Endothelial cell of umbilical vein (primary cell): ENCODE measurements at regions not wholly inside any gene's neighbourhood (a gene's known extent, or its start where the extent isn't known, plus 50 kb on each side); places are given as distances from the start of the nearest gene placed in this dataset.

ENCODE experiments used
- BruUV-seq: library from RNA; stranded (reverse); fragments of 400-500 nt; replicated peaks from 2 replicates; lab custom pipeline; 2021; lab: Mats Ljungman, UMichigan
- CTCF ChIA-PET: fragments of 300-600, 350-600 bp; sonication (Branson Sonifier 250); formaldehyde crosslinking; loops from one replicate; lab custom pipeline; 2021; ENCODE audit warnings: antibody characterized with exemption, inconsistent platforms; lab: Charles Lee
- POLR2A ChIA-PET: fragments of 300-600, 350-600 bp; sonication (Branson Sonifier 250); formaldehyde crosslinking; loops from one replicate; lab custom pipeline; 2021; ENCODE audit warnings: antibody characterized with exemption, inconsistent platforms; lab: Charles Lee
- DNase-seq: peaks from one replicate; pipeline ENCODE4 v3.0.0-alpha.2; 2011; ENCODE audit warnings: low read depth, low spot score
- FAIRE-seq: peaks from 2 replicates; lab custom pipeline; 2011; peaks lifted over from hg19 to GRCh38; lab: Jason Lieb, UNC
- H2AFZ ChIP-seq: 2 replicates; pipeline ENCODE4 v1.6.0; 2012; ENCODE audit warnings: low read depth, low read length, control low read depth, inconsistent platforms
- H3K27ac ChIP-seq: 2 replicates; pipeline ENCODE4 v1.5.1; 2011; ENCODE audit warnings: low read depth, mild to moderate bottlenecking, control low read depth, low read length, moderate library complexity; ENCODE audit not compliant: insufficient read depth
- H3K27me3 ChIP-seq, 2 experiments: 2 replicates each; pipeline versions ENCODE4 v1.6.0 to v1.6.1; 2011; ENCODE audit warnings: low read length in 2 of 2, mixed read lengths in 1 of 2; ENCODE audit not compliant: control insufficient read depth in 2 of 2, insufficient read depth in 2 of 2
- H3K36me3 ChIP-seq, 2 experiments: 2 replicates in 1 of 2; 3 replicates in 1 of 2; pipeline ENCODE4 v1.5.1; 2011; ENCODE audit warnings: low read length in 2 of 2, mild to moderate bottlenecking in 1 of 2, moderate library complexity in 1 of 2; ENCODE audit not compliant: control insufficient read depth in 2 of 2, insufficient read depth in 2 of 2; ENCODE audit errors: extremely low read depth in 1 of 2
- H3K4me1 ChIP-seq: 3 replicates; pipeline ENCODE4 v1.5.1; 2011; ENCODE audit warnings: mild to moderate bottlenecking, low read length; ENCODE audit not compliant: control insufficient read depth, insufficient read depth; ENCODE audit errors: extremely low read depth
- H3K4me2 ChIP-seq: 2 replicates; pipeline ENCODE4 v1.6.1; 2011; ENCODE audit warnings: low read length, control low read depth, mixed read lengths; ENCODE audit not compliant: insufficient read depth
- H3K4me3 ChIP-seq, 3 experiments: fragments of 200-600 bp in 1 of 3; sonication (generic), shearing (Covaris generic) in 1 of 3; replicated peaks in 1 of 3; 2 replicates each; pipeline ENCODE4 v1.5.1; 2011 to 2016; ENCODE audit warnings: control low read depth in 3 of 3, low read length in 3 of 3, mild to moderate bottlenecking in 2 of 3, inconsistent platforms in 1 of 3, low read depth in 1 of 3, moderate library complexity in 1 of 3; ENCODE audit not compliant: insufficient read depth in 1 of 3
- H3K79me2 ChIP-seq: 2 replicates; pipeline ENCODE4 v1.6.0; 2012; ENCODE audit warnings: low read length, inconsistent platforms; ENCODE audit not compliant: control insufficient read depth, insufficient read depth
- H3K9ac ChIP-seq: replicated peaks from 2 replicates; pipeline ENCODE3; 2011; ENCODE audit warnings: low read length, control low read depth; ENCODE audit not compliant: insufficient read depth; ENCODE audit errors: extremely low read depth
- H3K9me1 ChIP-seq: replicated peaks from 3 replicates; pipeline ENCODE4 v1.6.0; 2011; ENCODE audit warnings: mild to moderate bottlenecking, low read length; ENCODE audit not compliant: control insufficient read depth, insufficient read depth; ENCODE audit errors: extremely low read depth
- H3K9me3 ChIP-seq: replicated peaks from 2 replicates; pipeline ENCODE4 v1.5.1; 2012; ENCODE audit warnings: low read length, inconsistent platforms; ENCODE audit not compliant: control insufficient read depth, insufficient read depth
- H4K20me1 ChIP-seq: replicated peaks from 2 replicates; pipeline ENCODE3; 2011; ENCODE audit warnings: mild to moderate bottlenecking, low read length; ENCODE audit not compliant: control insufficient read depth, insufficient read depth; ENCODE audit errors: extremely low read depth
- CTCF ChIP-seq, 2 donors: IDR thresholded peaks; 1 replicate in 1 of 2; 2 replicates in 1 of 2; pipeline ENCODE4 v1.5.1; 2011; ENCODE audit warnings: low read length in 2 of 2, mild to moderate bottlenecking in 2 of 2, moderate library complexity in 2 of 2, control low read depth in 1 of 2, inconsistent platforms in 1 of 2, low read depth in 1 of 2; ENCODE audit not compliant: insufficient read depth in 1 of 2; ENCODE audit errors: extremely low read depth in 1 of 2
- EZH2 ChIP-seq: IDR thresholded peaks from 2 replicates; pipeline ENCODE4 v1.6.1; 2012; ENCODE audit warnings: borderline replicate concordance, low read depth, mild to moderate bottlenecking, moderate library complexity, low read length, inconsistent platforms; ENCODE audit not compliant: severe bottlenecking
- FOS ChIP-seq: IDR thresholded peaks from 2 replicates; pipeline ENCODE4 v1.6.1; 2011; ENCODE audit warnings: mild to moderate bottlenecking, low read length, moderate library complexity, borderline replicate concordance; ENCODE audit not compliant: insufficient read depth
- GATA2 ChIP-seq: IDR thresholded peaks from 2 replicates; pipeline ENCODE4 v1.7.0; 2011; ENCODE audit warnings: low read depth, mild to moderate bottlenecking, moderate library complexity, mixed read lengths, low read length; ENCODE audit not compliant: insufficient read length, insufficient read depth
- JUN ChIP-seq: IDR thresholded peaks from 2 replicates; pipeline ENCODE4 v1.6.1; 2011; ENCODE audit warnings: borderline replicate concordance, low read depth; ENCODE audit not compliant: insufficient read length, insufficient read depth
- MAX ChIP-seq: IDR thresholded peaks from 2 replicates; pipeline ENCODE4 v1.6.1; 2011; ENCODE audit not compliant: insufficient read depth, insufficient read length
- MYC ChIP-seq: IDR thresholded peaks from one replicate; pipeline ENCODE4 v1.6.1; 2011; ENCODE audit warnings: mild to moderate bottlenecking, low read depth, low read length
- POLR2AphosphoS5 ChIP-seq: IDR thresholded peaks from 2 replicates; pipeline ENCODE4 v1.6.1; 2012; ENCODE audit warnings: low read depth, mild to moderate bottlenecking, control low read depth, low read length, moderate library complexity; ENCODE audit not compliant: insufficient read depth
- dilution Hi-C: fragments of 300-500 bp; cut with MboI; formaldehyde crosslinking; loops from one replicate; pipeline ENCODE4 v1.15.0; 2019; ENCODE audit warnings: low sequenced_read_pairs; ENCODE audit not compliant: extremely low pct_ligation_motif_present
- intact Hi-C: fragments of 100-400 bp; cut with micrococcal nuclease; formaldehyde crosslinking; loops from one replicate; pipeline ENCODE4 v1.10.0; 2022

GRCh38 chr2:60319031-60319547 lies 234.4 kb downstream of the BCL11A start:
- Histone ChIP-seq H3K79me2 (no peaks in the 10 kb centered on the region), H3K9ac (no peak overlapping the region), H3K9me1 (no peaks in the 10 kb centered on the region), H3K36me3 (no peaks in the 10 kb centered on the region), H3K4me1 (no peaks in the 10 kb centered on the region), H3K27me3 (no peaks in the 10 kb centered on the region), H2AFZ (no peak overlapping the region), H4K20me1 (no peaks in the 10 kb centered on the region), H3K27ac (no peak overlapping the region), H3K4me2 (no peak overlapping the region), H3K4me3 (no peak overlapping the region), H3K9me3 (no peaks in the 10 kb centered on the region)
- DNase-seq (no peak), FAIRE-seq (no peak)
- dilution Hi-C loops: no loop called here
- intact Hi-C loops: no loop called here
- ChIA-PET POLR2A (no interaction called here), CTCF (no interaction called here)
- TF ChIP-seq GATA2: no peak
- no peak for TF ChIP-seq POLR2AphosphoS5
- TF ChIP-seq MAX: no peak
- no peak for TF ChIP-seq CTCF (IDR thresholded peaks at IDR 0.05; ENCODE audit: extremely low read depth in 1 of 2, insufficient read depth in 1 of 2, low read depth in 1 of 2, low read length in 2 of 2)
- no peak for TF ChIP-seq EZH2
- no peak for TF ChIP-seq JUN
- no peak for TF ChIP-seq FOS
- TF ChIP-seq MYC: no peak
- no TSS peak for BruUV-seq
